HFFc6 (cell line): ENCODE measurements at regions not wholly inside any gene's neighbourhood (a gene's known extent, or its start where the extent isn't known, plus 50 kb on each side); places are given as distances from the start of the nearest gene placed in this dataset.

Source experiments
- DNase-seq: peaks from one replicate; pipeline ENCODE4 v3.0.0-alpha.2; 2018
- H3K27ac Mint-ChIP-seq: 2 replicates; pipeline ENCODE4 v1.8.0; 2020; ENCODE audit warnings: mild to moderate bottlenecking, mixed read lengths
- H3K27me3 Mint-ChIP-seq: 2 replicates; pipeline ENCODE4 v1.8.0; 2021; ENCODE audit warnings: mild to moderate bottlenecking, moderate library complexity, mixed read lengths; ENCODE audit not compliant: insufficient read depth
- H3K36me3 Mint-ChIP-seq: 2 replicates; pipeline ENCODE4 v1.8.0; 2021; ENCODE audit warnings: low read depth, mixed read lengths
- H3K4me1 Mint-ChIP-seq: 2 replicates; pipeline ENCODE4 v1.8.0; 2020; ENCODE audit warnings: low read depth, mixed read lengths
- H3K4me3 Mint-ChIP-seq: 2 replicates; pipeline ENCODE4 v1.8.0; 2020; ENCODE audit warnings: mild to moderate bottlenecking, moderate library complexity, mixed read lengths
- H3K9me3 Mint-ChIP-seq: 2 replicates; pipeline ENCODE4 v1.8.0; 2020; ENCODE audit warnings: mild to moderate bottlenecking, mixed read lengths
- TF ChIP-seq, protein P1 (sequence below): fragments of 200-600 bp; sonication (generic); IDR thresholded peaks from 2 replicates; pipeline ENCODE4 v1.5.0; 2021; ENCODE audit warnings: antibody characterized with exemption, mild to moderate bottlenecking

DNA sequence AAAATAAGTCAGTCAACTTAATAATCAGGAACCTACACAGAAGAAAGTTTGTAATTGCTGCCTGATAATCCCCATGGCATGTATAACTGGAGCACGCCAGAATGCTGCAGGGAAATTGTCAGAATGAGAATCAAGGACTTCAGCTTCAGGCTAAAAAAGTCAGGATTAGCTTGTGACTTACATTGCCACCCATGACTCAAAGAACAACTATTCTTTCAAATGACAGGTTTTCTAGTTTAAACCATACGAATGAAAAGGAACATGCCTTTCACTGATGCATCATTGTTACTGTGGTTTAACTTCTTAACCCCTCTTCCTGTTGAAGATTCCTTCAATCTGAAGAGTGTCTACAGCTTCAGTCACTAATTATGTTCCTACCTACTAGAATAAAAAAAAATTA, 112.4 kb downstream of the ISL1 start:
- H3K4me1 Mint-ChIP-seq, result peaks cover 20% of the 10 kb centered on the region
- no peaks in the 10 kb centered on the region; the same call in 1 of the 2 replicates for H3K9me3 Mint-ChIP-seq
- no peaks in the 10 kb centered on the region for H3K36me3 Mint-ChIP-seq
- peak overlapping the region; percentile 67; the same call in 1 of the 2 replicates for H3K27ac Mint-ChIP-seq
- TF ChIP-seq, protein P1, sequence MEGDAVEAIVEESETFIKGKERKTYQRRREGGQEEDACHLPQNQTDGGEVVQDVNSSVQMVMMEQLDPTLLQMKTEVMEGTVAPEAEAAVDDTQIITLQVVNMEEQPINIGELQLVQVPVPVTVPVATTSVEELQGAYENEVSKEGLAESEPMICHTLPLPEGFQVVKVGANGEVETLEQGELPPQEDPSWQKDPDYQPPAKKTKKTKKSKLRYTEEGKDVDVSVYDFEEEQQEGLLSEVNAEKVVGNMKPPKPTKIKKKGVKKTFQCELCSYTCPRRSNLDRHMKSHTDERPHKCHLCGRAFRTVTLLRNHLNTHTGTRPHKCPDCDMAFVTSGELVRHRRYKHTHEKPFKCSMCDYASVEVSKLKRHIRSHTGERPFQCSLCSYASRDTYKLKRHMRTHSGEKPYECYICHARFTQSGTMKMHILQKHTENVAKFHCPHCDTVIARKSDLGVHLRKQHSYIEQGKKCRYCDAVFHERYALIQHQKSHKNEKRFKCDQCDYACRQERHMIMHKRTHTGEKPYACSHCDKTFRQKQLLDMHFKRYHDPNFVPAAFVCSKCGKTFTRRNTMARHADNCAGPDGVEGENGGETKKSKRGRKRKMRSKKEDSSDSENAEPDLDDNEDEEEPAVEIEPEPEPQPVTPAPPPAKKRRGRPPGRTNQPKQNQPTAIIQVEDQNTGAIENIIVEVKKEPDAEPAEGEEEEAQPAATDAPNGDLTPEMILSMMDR, result no peak
- H3K4me3 Mint-ChIP-seq, result peak overlapping the region; percentile 52; the same call in 1 of the 2 replicates
- no peaks in the 10 kb centered on the region; the same call in 1 of the 2 replicates for H3K27me3 Mint-ChIP-seq
- peak; percentile 91 for DNase-seq

DNA sequence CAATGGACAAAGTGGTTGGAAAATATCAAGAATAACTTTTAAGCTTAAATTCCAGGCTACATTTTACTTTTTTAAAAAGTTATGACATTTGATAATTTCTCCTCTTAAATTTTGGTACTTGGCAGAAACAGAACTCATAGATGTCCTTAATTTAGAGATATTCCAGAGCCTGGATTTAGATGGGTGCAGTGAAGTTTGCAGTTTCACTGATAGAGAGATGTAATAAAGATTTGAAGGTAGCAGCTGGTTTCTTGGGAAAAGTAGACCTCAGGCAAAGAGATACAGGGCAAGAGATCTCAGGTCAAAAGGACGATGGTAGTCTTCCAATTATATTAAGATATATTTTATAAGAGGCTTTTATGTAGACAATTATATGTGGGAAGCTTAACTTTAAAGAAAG, 134.6 kb downstream of the ISL1 start:
- Mint-ChIP-seq H3K27ac (no peak overlapping the region), H3K36me3 (no peaks in the 10 kb centered on the region), H3K27me3 (no peaks in the 10 kb centered on the region), H3K9me3 (no peaks in the 10 kb centered on the region; the same call in 1 of the 2 replicates), H3K4me3 (no peak overlapping the region), H3K4me1 (no peaks in the 10 kb centered on the region)
- TF ChIP-seq, protein P1, result no peak
- no peak for DNase-seq

DNA sequence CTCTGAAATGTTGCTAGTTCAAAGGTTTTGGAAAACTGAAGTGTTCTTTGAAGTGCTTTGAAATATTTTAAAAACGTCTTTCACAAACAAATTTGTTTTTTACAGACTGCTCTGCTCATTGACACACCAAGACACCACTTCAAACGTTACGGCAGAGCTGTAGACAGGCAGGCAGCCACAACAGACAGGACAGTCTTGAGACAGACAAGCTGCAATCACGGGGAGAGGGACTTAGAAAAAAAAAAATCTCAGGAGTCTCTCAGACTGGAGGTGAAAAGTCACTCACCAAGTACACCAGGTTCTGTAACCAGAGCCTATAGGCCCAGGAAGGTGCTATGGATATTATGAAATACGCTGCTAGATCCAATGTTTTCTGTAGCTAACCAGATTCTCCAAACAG, 135.4 kb downstream of the ISL1 start:
- no peak for DNase-seq
- Mint-ChIP-seq H3K27me3 (no peaks in the 10 kb centered on the region), H3K27ac (no peak overlapping the region), H3K36me3 (no peaks in the 10 kb centered on the region), H3K4me3 (no peak overlapping the region), H3K4me1 (no peaks in the 10 kb centered on the region), H3K9me3 (no peaks in the 10 kb centered on the region; the same call in 1 of the 2 replicates)
- TF ChIP-seq, protein P1, result no peak

DNA sequence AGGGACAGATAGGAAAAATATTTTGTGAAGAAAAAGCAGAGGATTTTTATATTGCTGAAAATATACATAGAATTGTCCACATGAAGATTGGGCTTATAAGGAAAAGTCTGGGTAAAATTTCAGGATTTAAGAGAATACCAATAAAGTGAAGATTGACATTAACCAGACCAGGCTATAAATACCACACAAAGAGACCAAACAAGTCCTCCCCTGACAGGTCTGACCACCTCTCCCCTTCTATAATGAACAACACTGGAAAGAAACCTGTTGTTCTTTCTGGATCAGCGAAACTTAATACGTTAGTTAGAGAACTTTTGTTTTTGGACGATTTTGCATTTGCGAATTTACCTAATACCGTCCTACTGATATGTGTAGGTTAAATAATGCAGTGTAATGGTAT, 138.3 kb downstream of the ISL1 start:
- no peaks in the 10 kb centered on the region for H3K27me3 Mint-ChIP-seq
- H3K36me3 Mint-ChIP-seq, result no peaks in the 10 kb centered on the region
- no peak overlapping the region for H3K4me3 Mint-ChIP-seq
- DNase-seq, result no peak
- no peaks in the 10 kb centered on the region; the same call in 1 of the 2 replicates for H3K9me3 Mint-ChIP-seq
- TF ChIP-seq, protein P1, result no peak
- H3K27ac Mint-ChIP-seq, result no peak overlapping the region
- no peaks in the 10 kb centered on the region for H3K4me1 Mint-ChIP-seq

DNA sequence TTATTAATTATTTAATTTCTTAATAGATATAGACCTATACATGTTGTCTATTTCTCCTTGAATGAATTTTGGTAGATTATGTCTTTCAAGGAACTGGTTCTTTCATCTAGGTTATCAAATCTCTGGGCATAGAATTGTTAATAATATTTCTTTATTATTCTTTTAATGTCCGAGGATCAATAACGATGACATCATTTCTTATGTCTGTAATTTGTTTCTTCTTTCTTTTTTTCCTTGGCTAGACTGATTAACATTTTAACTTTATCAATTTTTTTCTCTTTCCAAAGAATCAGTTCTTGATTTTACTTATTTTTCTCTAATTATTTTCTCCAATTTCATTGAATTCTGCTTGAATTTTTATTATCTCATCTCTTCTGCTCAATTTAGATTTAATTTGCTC, 156.0 kb downstream of the ISL1 start:
- Mint-ChIP-seq H3K4me1 (no peaks in the 10 kb centered on the region; the same call in 1 of the 2 replicates), H3K9me3 (peaks cover 7% of the 10 kb centered on the region; the same call in 1 of the 2 replicates), H3K27me3 (no peaks in the 10 kb centered on the region), H3K4me3 (no peak overlapping the region), H3K36me3 (no peaks in the 10 kb centered on the region; the same call in 1 of the 2 replicates), H3K27ac (no peak overlapping the region)
- DNase-seq, result no peak
- TF ChIP-seq, protein P1, result no peak
